Adipose tissue (tissue), 3 donors: ENCODE measurements at regions not wholly inside any gene's neighbourhood (a gene's known extent, or its start where the extent isn't known, plus 50 kb on each side); places are given as distances from the start of the nearest gene placed in this dataset.
"Not testable (repeated sequence)": the region's sequence is repeated elsewhere in the genome, so short reads cannot be mapped to it uniquely, and the experiment has no call there.

ENCODE experiments used
- H3K27ac ChIP-seq: one replicate; pipeline ENCODE4 v1.5.1; 2013; ENCODE audit warnings: low read depth, low read length
- WGBS, 3 donors: extraction: QIAGEN DNeasy Blood & Tissue Kit; methylation state at CpG; one replicate each; pipeline ENCODE4 v1.1.7; 2013; 5-methylcytosine and 5-hydroxymethylcytosine counted together
- donor health status: healthy with polysubstance abuse.
- donor health status: Bipolar disorder and iron deficiency.
- donor health status: healthy.

- no peak overlapping the region for H3K27ac ChIP-seq
- WGBS, 3 donors = 69 to 80% (median 76%) methylated on average over 7 of the region's 7 CpGs
These were observed 130.0 kb downstream of the ASB7 start for GRCh38 chr15:100732211-100733055.

DNA sequence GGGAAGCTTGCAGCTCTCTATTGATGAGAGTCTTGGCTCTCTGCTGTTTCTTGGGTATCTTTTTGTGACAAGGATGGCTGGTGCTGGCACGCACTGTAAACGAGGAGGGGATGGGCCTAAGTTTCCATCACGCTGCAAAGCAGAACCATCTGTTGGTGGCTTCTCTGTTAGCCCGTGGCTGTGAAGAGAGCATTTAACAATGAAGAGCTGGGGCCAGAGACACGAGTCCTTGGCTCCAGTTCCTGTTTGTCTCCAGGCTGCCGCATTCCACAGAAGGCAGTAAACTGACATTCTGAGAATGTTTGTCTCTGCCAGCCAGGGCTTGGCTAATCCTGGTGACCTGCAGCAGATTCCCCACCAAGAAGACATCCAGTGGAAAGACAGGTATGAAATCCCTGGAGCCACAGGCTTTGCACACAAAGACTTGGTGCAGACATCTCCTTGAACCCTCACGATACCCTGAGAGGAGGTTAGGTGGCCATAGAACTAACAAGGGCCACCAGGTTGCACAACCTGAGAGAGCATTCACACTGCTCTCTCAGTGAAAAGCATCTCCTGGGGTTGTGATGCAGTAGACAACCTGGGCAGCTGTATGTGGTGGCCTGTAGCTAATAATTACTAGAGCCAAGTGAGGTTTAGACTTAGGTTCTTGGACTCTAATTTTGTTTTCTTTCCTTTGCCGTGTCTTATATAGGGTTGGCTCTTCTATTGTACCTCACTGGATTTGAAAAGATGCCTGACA, 130.9 kb downstream of the ASB7 start:
- no peak overlapping the region for H3K27ac ChIP-seq

DNA sequence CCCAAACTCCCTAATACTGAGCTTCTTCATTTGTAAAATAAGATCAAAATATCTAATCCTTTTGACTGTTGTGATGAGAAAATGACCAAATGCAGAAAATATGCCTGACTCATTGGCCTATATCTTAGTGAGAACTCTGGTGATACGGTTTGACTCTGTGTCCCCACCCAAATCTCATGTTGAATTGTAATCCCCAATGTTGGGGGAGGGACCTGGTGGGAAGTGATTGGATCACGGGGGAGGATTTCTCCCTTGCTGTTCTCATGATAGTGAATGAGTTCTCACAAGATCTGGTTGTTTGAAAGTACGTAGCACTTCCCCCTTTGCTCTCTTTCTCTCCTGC, 131.4 kb downstream of the ASB7 start:
- not testable (repeated sequence) for H3K27ac ChIP-seq
- WGBS, 3 donors = 47 to 87% (median 50%) methylated on average over 3 of the region's 3 CpGs

More for the DNA sequence above, 130.9 kb downstream of the ASB7 start:
- WGBS, 3 donors = 52 to 68% (median 55%) methylated on average over 8 of the region's 8 CpGs

DNA sequence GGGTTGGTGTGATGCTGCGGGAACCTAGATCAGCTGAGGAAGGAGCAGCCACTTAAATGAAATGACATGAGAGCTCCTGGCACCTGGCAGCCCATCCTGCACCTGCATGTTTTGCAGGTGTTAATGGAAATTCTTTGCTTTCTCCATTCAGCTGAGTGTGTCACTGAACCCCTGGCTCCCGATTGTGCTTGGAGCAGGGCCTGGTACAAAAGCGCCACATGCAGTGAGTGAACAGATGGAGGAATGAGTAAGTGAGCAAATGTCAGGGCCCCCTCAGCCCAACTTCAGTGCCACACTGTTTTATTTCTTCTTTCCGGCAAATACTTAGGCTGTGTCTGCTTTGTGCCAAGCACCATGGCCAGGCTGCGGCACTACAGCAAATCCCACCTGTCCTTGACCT, 132.2 kb downstream of the ASB7 start:
- no peak overlapping the region for H3K27ac ChIP-seq
- 82 to 98% (median 98%) methylated on average over 5 of the region's 5 CpGs for WGBS, 3 donors

DNA sequence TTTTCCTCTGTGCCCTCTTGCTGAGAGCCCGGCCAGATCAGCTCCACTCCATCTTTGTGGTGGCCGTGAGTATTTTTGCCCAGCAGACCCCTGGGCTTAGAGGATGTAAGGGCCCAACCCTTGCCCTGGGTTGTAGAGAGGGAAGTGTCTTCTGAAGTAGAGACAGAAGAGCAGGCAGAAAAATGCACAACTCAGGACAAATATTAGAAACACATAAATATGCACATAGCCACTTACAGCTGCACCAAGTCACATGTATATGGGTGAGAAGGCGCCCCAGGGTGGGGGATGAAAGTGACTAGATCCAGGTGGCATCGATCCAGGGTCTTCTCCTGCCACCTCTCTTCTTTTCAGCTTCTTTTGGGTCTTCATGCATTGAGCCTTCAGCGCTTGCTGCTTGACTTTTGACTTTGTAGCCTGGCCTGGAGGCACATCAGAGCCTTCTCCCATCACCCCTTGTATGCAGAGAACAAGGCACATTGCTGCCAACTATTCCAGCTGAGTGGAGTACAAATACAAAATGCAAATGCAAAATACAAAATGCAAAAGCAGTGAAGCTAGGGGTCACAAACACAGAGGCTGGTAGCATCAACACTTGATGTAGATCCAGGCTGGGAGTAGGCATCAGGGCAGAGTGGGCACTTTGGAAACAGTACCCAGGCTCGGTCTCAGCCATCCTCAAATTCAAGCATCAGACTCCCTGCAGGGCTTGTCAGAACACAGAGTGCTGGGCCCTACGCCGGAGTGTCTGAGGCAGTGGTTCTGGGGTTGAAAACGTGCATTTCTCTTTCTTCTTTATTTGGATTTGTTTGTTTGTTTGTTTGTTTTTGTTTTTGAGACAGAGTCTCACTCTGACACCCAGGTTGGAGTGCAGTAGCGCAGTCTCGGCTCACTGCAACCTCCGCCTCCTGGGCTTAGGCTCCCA, 133.0 kb downstream of the ASB7 start:
- no peak overlapping the region for H3K27ac ChIP-seq
- 91 to 92% (median 91%) methylated on average over 12 of the region's 12 CpGs for WGBS, 3 donors

DNA sequence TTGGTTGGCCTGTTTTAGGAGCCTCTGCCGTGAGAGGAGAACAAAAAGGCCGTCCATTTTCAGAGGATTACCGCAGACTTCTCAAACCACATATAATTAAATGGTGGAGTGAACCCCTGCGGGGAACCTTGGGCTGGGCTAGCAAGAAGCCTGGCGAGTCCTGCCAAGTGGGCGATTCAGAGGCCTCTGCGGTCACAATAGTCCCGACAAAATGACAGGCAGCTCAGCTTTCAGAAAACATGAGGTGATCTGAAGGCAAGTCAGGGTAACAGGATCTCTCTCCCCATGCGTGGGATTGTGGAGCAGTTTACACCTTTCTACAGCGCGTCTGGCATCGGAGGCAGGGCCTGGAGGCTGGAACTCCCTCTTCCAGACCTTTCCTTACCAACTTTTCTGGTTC, 134.8 kb downstream of the ASB7 start:
- no peak overlapping the region for H3K27ac ChIP-seq
- WGBS, 3 donors = 93 to 97% (median 96%) methylated on average over 12 of the region's 12 CpGs

- 75 to 92% (median 76%) methylated on average over 5 of the region's 5 CpGs for WGBS, 3 donors
- no peak overlapping the region for H3K27ac ChIP-seq
These were observed 136.2 kb downstream of the ASB7 start for GRCh38 chr15:100738614-100739013.

- H3K27ac ChIP-seq = no peak overlapping the region
- 61 to 86% (median 85%) methylated on average over 2 of the region's 2 CpGs for WGBS, 3 donors
These were observed 137.7 kb downstream of the ASB7 start for GRCh38 chr15:100740138-100740537.

- WGBS, 3 donors = 91 to 97% (median 93%) methylated on average over 3 of the region's 3 CpGs
- H3K27ac ChIP-seq = no peak overlapping the region
These were observed 128.0 kb upstream of the ALDH1A3 start for GRCh38 chr15:100751585-100751984.

DNA sequence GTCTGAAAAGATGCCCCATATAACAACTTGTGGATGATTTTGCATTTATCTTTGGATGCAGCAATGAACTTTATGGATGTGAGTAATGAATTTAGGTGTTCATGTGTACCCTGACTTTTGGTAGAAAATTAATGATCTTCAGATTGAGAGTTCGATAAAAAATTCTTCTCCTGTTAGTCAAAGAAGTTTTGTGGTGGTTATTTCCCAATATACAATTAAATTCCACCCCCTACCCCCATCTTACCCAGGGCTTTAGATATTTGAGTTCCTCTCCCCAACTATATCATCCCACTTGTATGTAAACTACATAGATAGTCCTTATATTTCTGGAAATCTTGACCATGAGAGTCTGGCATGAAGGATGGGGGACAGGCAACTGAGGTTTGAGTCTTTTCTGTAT, 126.1 kb upstream of the ALDH1A3 start:
- no peak overlapping the region for H3K27ac ChIP-seq
- WGBS, 3 donors = 76 to 94% (median 88%) methylated on average over 1 of the region's 1 CpG

DNA sequence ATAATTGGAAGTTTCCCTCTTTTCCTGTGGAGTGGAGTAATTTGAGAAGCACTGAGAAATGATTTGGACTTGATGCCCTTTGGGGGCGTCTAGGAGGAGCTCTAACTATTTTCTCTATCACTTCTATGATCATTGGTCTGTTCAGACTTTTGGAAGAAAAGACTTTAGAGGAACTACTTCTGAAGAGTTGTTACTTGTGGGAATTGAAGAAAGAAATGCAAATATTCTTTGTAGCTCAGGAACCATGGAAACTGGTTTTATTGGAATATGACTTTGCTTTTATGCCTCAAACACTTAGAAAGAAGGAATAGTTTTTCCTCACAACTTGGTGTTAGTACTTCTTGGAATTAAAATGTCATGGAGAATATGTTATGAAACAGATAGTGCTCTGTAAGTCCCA, 122.0 kb upstream of the ALDH1A3 start:
- 52 to 68% (median 57%) methylated on average over 1 of the region's 1 CpG for WGBS, 3 donors
- H3K27ac ChIP-seq = no peak overlapping the region

- WGBS, 3 donors = 64 to 80% (median 75%) methylated on average over 6 of the region's 6 CpGs
- no peak overlapping the region for H3K27ac ChIP-seq
These were observed 121.1 kb upstream of the ALDH1A3 start for GRCh38 chr15:100758555-100758954.

DNA sequence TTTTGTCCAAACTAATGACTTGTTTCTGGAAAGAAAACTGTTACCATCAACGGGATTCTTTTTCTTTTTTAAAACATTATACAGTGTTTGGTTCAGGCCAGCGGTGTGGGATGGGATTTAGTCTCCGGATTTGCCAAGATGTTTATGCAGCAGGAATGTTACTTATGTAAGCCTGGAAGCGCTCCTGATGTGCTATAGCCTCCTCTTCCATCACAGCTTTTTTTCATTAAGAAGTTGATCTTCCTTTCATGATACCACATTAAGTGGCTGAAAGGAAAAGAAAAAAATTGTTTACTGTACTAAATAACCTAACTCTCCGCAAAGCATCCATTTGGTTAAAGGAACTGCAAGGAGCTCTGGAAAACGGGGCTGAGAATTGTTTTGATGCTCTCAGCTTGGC, 120.5 kb upstream of the ALDH1A3 start:
- WGBS, 3 donors = 31 to 35% (median 34%) methylated on average over 6 of the region's 6 CpGs
- no peak overlapping the region for H3K27ac ChIP-seq

GRCh38 chr15:100759698-100760356, 119.8 kb upstream of the ALDH1A3 start:
- H3K27ac ChIP-seq = no peak overlapping the region
- WGBS, 3 donors = 26 to 38% (median 37%) methylated on average over 12 of the region's 12 CpGs

GRCh38 chr15:100760357-100760903, 119.2 kb upstream of the ALDH1A3 start:
- WGBS, 3 donors = 58 to 89% (median 84%) methylated on average over 6 of the region's 6 CpGs
- no peak overlapping the region for H3K27ac ChIP-seq

GRCh38 chr15:100761290-100761935, 118.2 kb upstream of the ALDH1A3 start:
- 79 to 90% (median 87%) methylated on average over 13 of the region's 13 CpGs for WGBS, 3 donors
- H3K27ac ChIP-seq = no peak overlapping the region

- WGBS, 3 donors = 70 to 89% (median 83%) methylated on average over 12 of the region's 12 CpGs
- H3K27ac ChIP-seq = no peak overlapping the region
These were observed 117.3 kb upstream of the ALDH1A3 start for GRCh38 chr15:100762289-100762688.
